ENCODE measurements at regions not wholly inside any gene's neighbourhood (a gene's known extent, or its start where the extent isn't known, plus 50 kb on each side); places are given as distances from the start of the nearest gene placed in this dataset.

- 44 to 48% methylated on average over 4 of the region's 4 CpGs for WGBS, 2 donors (ENCODE audit: low coverage in 1 of 2)
Observed at GRCh38 chr4:135239964-135240363, 1038.4 kb upstream of the PABPC4L start.

GRCh38 chr4:135238940-135239339, 1037.4 kb upstream of the PABPC4L start:
- WGBS, 2 donors (ENCODE audit: low coverage in 1 of 2) = 52 to 53% methylated on average over 3 of the region's 3 CpGs

More at GRCh38 chr4:135239964-135240363, 1038.4 kb upstream of the PABPC4L start:
- TF ChIP-seq POLR2AphosphoS5 (IDR thresholded peaks at IDR 0.05) = no peak
- no peak for TF ChIP-seq EP300 (IDR thresholded peaks at IDR 0.05)
- TF ChIP-seq CTCF (IDR thresholded peaks at IDR 0.05) = no peak
- no peak for TF ChIP-seq POLR2A (IDR thresholded peaks at IDR 0.05)
- Histone ChIP-seq H3K27ac (no peak overlapping the region), H3K4me3 (no peak overlapping the region), H3K4me1 (no peaks in the 10 kb centered on the region), H3K36me3 (no peaks in the 10 kb centered on the region), H3K9me3 (no peaks in the 10 kb centered on the region), H3K27me3 (no peaks in the 10 kb centered on the region)
- no peak for ATAC-seq

GRCh38 chr4:135236048-135236447, 1034.5 kb upstream of the PABPC4L start:
- TF ChIP-seq POLR2A (IDR thresholded peaks at IDR 0.05) (no peak), POLR2AphosphoS5 (IDR thresholded peaks at IDR 0.05) (no peak), CTCF (IDR thresholded peaks at IDR 0.05) (no peak), EP300 (IDR thresholded peaks at IDR 0.05) (no peak)
- Histone ChIP-seq H3K27ac (no peak overlapping the region), H3K36me3 (no peaks in the 10 kb centered on the region), H3K9me3 (no peaks in the 10 kb centered on the region), H3K4me3 (no peak overlapping the region), H3K27me3 (no peaks in the 10 kb centered on the region), H3K4me1 (no peaks in the 10 kb centered on the region)
- no peak for ATAC-seq
- 18 to 36% methylated on average over 1 of the region's 1 CpG for WGBS, 2 donors (ENCODE audit: low coverage in 1 of 2)

More at GRCh38 chr4:135238940-135239339, 1037.4 kb upstream of the PABPC4L start:
- ATAC-seq = no peak
- H3K27ac ChIP-seq = no peak overlapping the region
- no peaks in the 10 kb centered on the region for H3K36me3 ChIP-seq
- no peak overlapping the region for H3K4me3 ChIP-seq
- H3K27me3 ChIP-seq = no peaks in the 10 kb centered on the region
- no peaks in the 10 kb centered on the region for H3K9me3 ChIP-seq
- TF ChIP-seq EP300 (IDR thresholded peaks at IDR 0.05) (no peak), POLR2AphosphoS5 (IDR thresholded peaks at IDR 0.05) (no peak)
- no peaks in the 10 kb centered on the region for H3K4me1 ChIP-seq

GRCh38 chr4:135227842-135228241, 1026.3 kb upstream of the PABPC4L start:
- no peaks in the 10 kb centered on the region for H3K4me1 ChIP-seq
- no peaks in the 10 kb centered on the region for H3K36me3 ChIP-seq
- no peak for ATAC-seq
- no peaks in the 10 kb centered on the region for H3K27me3 ChIP-seq
- no peak overlapping the region for H3K27ac ChIP-seq
- H3K4me3 ChIP-seq = no peak overlapping the region
- WGBS, 2 donors (ENCODE audit: low coverage in 1 of 2) = 36 to 64% methylated on average over 1 of the region's 1 CpG
- no peak for TF ChIP-seq CTCF (IDR thresholded peaks at IDR 0.05)
- TF ChIP-seq POLR2A (IDR thresholded peaks at IDR 0.05) = no peak
- TF ChIP-seq EP300 (IDR thresholded peaks at IDR 0.05) = no peak
- no peak for TF ChIP-seq POLR2AphosphoS5 (IDR thresholded peaks at IDR 0.05)
- H3K9me3 ChIP-seq = no peaks in the 10 kb centered on the region

GRCh38 chr4:135225551-135225950, 1024.0 kb upstream of the PABPC4L start:
- no peaks in the 10 kb centered on the region for H3K4me1 ChIP-seq
- H3K4me3 ChIP-seq = no peak overlapping the region
- no peak overlapping the region for H3K27ac ChIP-seq
- 78% methylated on average over 3 of the region's 3 CpGs for WGBS, 2 donors (ENCODE audit: low coverage in 1 of 2)
- no peaks in the 10 kb centered on the region for H3K9me3 ChIP-seq
- no peak for ATAC-seq
- H3K36me3 ChIP-seq = no peaks in the 10 kb centered on the region
- TF ChIP-seq EP300 (IDR thresholded peaks at IDR 0.05) (no peak), POLR2AphosphoS5 (IDR thresholded peaks at IDR 0.05) (no peak), POLR2A (IDR thresholded peaks at IDR 0.05) (no peak), CTCF (IDR thresholded peaks at IDR 0.05) (no peak)
- no peaks in the 10 kb centered on the region for H3K27me3 ChIP-seq

All from gastroesophageal sphincter (tissue), 4 donors.